Rectal smooth muscle tissue (tissue), 1 donor: ENCODE measurements at regions not wholly inside any gene's neighbourhood (a gene's known extent, or its start where the extent isn't known, plus 50 kb on each side); places are given as distances from the start of the nearest gene placed in this dataset.

ENCODE experiments used
- H3K27ac ChIP-seq: one replicate; pipeline ENCODE4 v1.7.0; 2013; ENCODE audit warnings: low read depth, low read length, inconsistent platforms
- H3K27me3 ChIP-seq: one replicate; pipeline ENCODE4 v1.7.0; 2013; ENCODE audit warnings: low read length; ENCODE audit not compliant: control insufficient read depth, insufficient read depth
- H3K36me3 ChIP-seq: one replicate; pipeline ENCODE4 v1.7.0; 2013; ENCODE audit warnings: low read length; ENCODE audit not compliant: control insufficient read depth, insufficient read depth
- H3K4me1 ChIP-seq: one replicate; pipeline ENCODE4 v1.7.0; 2013; ENCODE audit warnings: low read length; ENCODE audit not compliant: control insufficient read depth, insufficient read depth
- H3K4me3 ChIP-seq: one replicate; pipeline ENCODE4 v1.7.0; 2013; ENCODE audit warnings: low read length
- H3K9ac ChIP-seq: one replicate; pipeline ENCODE4 v1.7.0; 2013; ENCODE audit warnings: low read length

DNA sequence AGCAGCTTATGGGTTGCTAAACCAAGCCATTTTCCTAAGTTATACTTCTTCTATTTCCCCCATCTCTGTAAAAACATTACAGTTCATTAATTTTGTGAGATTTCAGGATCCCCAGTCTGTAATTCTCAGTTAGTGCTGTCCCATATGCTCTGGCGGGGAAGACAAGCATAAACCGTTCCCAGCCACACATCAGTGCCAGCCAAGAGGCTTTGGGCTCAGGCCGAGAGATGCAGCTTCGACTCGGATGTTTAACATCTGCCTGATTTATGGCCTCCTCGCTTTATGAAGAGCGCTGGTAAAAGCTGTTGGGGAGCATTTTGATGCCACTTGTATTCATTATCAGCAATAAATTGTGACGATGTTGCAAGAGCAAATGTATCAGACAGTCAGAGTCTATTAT lies 349.1 kb upstream of the CCDC196 start:
- Histone ChIP-seq H3K4me3 (no peak overlapping the region), H3K27me3 (no peaks in the 10 kb centered on the region), H3K9ac (no peak overlapping the region), H3K4me1 (no peaks in the 10 kb centered on the region), H3K27ac (no peak overlapping the region), H3K36me3 (no peaks in the 10 kb centered on the region)

DNA sequence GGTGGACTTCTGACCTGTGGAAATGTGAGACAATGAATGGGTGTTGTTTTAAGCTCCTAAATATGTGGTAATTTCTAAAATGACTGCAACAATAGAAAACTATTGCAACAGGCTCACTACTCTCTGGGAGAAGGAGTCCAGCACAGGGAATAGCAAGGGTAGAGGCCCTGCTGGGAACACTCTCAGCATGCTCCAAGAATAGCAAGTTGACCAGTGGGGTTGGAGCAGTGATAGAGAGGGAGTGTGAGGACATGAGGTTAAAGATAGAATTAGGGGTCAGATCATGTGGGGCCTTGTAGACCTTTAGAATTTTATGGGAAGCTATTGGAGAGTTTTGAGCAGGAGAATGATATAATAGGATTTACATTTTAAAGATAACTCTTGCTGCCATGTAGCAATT lies 346.7 kb upstream of the CCDC196 start:
- H3K27ac ChIP-seq: no peak overlapping the region
- no peaks in the 10 kb centered on the region for H3K27me3 ChIP-seq
- H3K4me1 ChIP-seq: no peaks in the 10 kb centered on the region
- no peak overlapping the region for H3K9ac ChIP-seq
- H3K36me3 ChIP-seq: no peaks in the 10 kb centered on the region
- H3K4me3 ChIP-seq: no peak overlapping the region

DNA sequence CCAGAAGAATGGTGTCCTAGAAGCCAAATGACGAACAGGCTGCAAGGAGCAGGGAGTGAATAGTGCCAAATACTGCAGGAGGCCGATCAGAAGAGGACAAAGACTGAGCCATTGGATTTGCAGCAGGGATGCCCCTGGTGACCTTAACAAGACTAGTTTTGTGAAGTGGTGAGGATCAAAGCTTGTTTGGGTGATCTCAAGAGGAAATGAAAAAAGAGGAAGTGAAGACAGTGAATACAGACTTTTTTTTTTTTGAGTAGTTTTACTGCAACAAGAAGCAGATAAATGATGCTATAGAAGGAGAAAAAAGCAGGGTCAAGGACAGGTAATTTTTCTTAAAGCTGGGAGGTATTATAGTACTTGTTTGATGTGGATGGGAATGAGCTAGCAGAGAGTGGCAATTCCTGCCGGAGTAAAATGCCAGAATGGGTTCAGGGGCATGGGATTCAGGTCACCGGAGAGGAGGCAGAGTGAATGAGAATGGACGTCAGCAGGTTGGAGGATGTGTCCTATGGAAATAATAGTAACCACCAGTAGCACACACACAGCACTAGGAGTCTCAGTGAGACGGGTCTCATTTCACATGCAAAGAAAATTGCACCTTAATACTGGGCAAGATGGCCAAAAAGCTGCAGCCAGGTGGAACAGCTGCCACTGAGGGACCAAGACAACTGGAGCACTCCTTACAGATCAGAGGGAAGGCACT lies 345.8 kb upstream of the CCDC196 start:
- H3K36me3 ChIP-seq: no peaks in the 10 kb centered on the region
- no peak overlapping the region for H3K27ac ChIP-seq
- no peaks in the 10 kb centered on the region for H3K4me1 ChIP-seq
- no peak overlapping the region for H3K9ac ChIP-seq
- H3K4me3 ChIP-seq: no peak overlapping the region
- no peaks in the 10 kb centered on the region for H3K27me3 ChIP-seq

DNA sequence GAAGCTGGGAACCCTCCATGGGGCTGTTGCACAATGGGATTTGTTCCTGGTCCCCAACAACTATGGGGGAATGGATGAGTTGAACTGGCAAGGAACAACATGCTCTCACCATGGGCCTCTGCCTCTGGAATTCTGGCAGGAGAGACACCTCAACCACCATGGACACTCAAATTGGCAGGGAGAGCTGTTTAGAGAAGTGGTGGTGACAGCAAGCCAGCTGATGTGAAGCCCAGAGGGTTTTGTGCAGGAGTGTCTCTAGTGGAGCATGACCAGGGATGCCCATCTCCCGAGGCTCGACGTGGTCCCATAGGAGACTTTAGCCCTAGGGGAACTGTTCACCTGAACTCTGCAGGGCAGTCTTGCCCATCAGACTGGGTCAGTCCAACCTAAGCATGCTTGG lies 345.2 kb upstream of the CCDC196 start:
- no peaks in the 10 kb centered on the region for H3K4me1 ChIP-seq
- H3K36me3 ChIP-seq: no peaks in the 10 kb centered on the region
- H3K27ac ChIP-seq: no peak overlapping the region
- no peaks in the 10 kb centered on the region for H3K27me3 ChIP-seq
- H3K9ac ChIP-seq: no peak overlapping the region
- H3K4me3 ChIP-seq: no peak overlapping the region

DNA sequence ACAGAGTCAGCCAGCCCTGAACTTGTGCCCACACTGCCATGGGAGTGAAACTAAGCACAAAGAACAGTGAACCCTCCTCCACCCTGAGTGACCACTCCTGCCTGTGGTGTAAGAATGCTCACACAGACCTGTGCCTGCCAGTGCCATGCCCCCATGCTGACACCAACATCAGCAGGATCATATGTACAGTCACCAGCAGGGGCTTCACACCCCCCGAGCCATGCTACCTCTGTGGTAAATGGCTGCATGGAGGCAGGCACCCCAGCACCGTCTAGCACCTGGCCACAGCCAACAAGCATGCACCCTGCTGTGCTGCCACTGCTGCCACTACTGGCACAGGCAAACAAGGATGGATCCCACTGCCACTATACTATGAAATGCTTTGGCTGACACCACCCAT lies 344.4 kb upstream of the CCDC196 start:
- Histone ChIP-seq H3K27ac (no peak overlapping the region), H3K27me3 (no peaks in the 10 kb centered on the region), H3K4me3 (no peak overlapping the region), H3K4me1 (no peaks in the 10 kb centered on the region), H3K9ac (no peak overlapping the region), H3K36me3 (no peaks in the 10 kb centered on the region)

DNA sequence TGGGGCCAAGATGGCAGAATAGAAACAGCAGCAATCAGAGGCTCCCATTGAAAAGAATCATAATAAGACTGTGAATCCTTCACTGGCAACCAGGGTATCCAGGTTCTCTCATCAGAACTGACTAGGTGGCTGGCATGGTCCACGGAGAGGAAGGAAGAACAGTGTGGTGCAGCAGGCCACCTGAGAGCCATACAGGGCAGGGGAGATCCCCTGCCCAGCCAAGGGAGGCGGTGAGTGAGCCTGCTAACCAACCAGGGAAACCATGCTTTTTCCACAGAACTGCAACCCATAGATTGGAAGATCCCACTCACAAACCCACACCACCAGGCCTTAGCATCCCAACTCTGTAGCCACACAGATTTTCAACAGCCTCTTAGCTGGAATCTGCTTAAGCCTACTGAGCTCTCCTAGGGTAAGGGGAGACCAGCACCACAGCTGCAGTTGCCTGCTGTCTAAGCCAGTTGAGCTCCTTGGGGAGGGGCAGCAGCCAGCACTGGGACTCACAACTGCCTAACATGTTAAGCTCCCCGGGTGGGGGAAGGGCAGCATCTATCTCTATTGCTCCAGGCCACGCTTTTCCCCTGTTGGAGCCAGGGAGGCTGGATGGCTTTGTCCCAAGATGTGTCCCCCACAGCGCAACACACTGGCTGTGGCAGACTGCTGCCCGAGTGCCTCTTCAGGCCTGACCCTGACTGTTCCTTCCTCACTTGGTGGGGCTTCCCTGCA lies 342.6 kb upstream of the CCDC196 start:
- no peak overlapping the region for H3K9ac ChIP-seq
- no peaks in the 10 kb centered on the region for H3K27me3 ChIP-seq
- no peak overlapping the region for H3K27ac ChIP-seq
- no peaks in the 10 kb centered on the region for H3K36me3 ChIP-seq
- H3K4me3 ChIP-seq: no peak overlapping the region
- H3K4me1 ChIP-seq: no peaks in the 10 kb centered on the region

DNA sequence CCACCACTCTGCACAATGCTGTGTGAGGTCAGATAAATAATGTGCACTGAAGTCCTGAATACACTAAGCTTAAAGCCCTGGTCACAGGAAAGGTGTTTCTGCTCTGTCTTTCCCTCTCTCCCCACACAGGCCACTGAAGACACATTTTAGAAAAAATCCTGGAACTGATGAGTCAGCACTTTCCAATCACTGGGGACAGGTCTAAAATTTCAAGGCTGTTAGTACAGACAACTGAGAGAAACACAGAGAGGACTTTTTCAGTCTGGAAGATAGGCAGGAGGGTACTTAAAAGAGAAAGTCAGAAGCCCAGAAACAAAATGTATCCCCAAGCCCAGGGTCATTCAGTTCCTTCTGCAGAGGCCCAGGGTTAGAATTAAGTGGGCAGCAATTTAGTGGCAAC lies 333.9 kb upstream of the CCDC196 start:
- Histone ChIP-seq H3K4me3 (no peak overlapping the region), H3K27me3 (no peaks in the 10 kb centered on the region), H3K36me3 (no peaks in the 10 kb centered on the region), H3K9ac (no peak overlapping the region), H3K4me1 (no peaks in the 10 kb centered on the region), H3K27ac (no peak overlapping the region)

DNA sequence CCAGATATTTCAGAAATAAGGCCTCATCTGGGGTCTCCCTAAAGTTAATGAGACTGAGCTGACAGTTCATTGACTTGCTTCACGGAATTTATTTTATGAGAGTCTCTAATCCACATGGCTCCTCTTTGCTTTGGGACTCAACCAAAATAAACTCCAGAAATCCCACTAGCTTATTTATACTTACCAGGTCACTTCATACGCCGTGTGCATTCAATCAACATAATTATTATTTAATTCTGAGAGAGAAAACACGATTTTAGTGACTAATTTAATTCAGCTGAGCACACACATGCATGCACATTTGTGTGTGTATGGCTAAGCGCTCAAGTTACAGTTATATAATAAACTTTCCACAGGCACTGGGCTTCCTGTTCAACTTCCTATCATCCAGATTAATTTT lies 333.4 kb upstream of the CCDC196 start:
- no peak overlapping the region for H3K27ac ChIP-seq
- no peaks in the 10 kb centered on the region for H3K36me3 ChIP-seq
- no peak overlapping the region for H3K4me3 ChIP-seq
- no peaks in the 10 kb centered on the region for H3K27me3 ChIP-seq
- H3K9ac ChIP-seq: no peak overlapping the region
- no peaks in the 10 kb centered on the region for H3K4me1 ChIP-seq

DNA sequence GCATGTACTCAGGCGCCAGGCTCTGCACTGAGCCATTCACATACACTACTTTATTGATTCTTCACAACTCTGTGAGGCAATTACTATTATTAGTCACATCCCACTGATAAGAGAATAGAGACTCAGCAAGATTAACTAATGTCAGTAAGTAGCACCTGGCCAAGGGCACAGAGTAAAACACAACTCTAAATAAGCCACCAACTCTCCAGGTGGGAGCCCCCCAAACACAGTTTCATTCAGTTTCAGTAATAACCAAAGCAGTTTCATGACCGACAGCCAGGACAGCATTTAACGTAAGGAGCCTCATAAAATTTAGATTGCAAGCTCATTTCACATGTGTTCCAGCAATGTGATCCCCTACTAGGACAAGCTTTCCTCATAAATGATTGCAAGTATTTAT lies 323.1 kb upstream of the CCDC196 start:
- Histone ChIP-seq H3K36me3 (no peaks in the 10 kb centered on the region), H3K9ac (no peak overlapping the region), H3K4me1 (no peaks in the 10 kb centered on the region), H3K27me3 (no peaks in the 10 kb centered on the region), H3K4me3 (no peak overlapping the region), H3K27ac (no peak overlapping the region)

DNA sequence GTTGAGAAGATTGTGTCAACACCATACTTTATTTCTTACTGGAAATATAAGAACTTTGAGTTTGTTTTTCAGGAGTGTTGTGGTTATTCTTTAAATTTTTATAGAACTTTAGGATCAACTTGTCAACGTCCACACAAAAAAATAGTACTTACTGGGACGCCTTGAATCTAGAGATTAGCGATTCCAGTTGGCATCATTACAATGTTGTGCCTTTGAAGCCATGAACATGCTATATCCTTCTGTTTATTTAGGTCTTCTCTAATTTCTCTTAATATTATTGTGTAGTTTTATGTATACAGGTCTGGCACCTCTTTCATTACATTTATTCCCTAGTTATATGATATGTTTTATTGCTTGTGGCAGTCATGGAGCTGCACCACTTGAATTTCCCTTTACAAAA lies 320.8 kb upstream of the CCDC196 start:
- no peak overlapping the region for H3K27ac ChIP-seq
- no peaks in the 10 kb centered on the region for H3K36me3 ChIP-seq
- H3K4me3 ChIP-seq: no peak overlapping the region
- H3K9ac ChIP-seq: no peak overlapping the region
- no peaks in the 10 kb centered on the region for H3K27me3 ChIP-seq
- H3K4me1 ChIP-seq: no peaks in the 10 kb centered on the region

DNA sequence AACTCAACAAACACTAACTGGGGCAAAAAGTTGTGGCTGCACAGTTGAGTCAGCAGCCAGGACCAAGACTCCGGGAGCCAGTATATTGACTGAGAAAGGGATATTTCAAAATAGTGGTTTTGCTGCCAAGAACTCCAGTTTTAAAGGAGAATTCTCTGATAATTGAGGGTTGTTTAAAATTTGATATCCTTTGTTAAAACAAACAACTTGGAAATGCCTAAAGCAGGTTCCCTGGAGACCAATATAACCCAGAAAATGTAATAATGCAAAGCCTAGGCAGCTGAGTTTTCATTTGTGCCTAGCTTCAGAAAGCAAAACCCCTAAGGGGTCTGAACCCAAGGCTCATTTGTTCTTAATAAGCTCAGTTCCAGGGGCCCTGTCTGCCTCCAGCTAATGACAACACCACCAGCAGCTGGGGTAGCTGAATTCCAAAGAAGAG lies 311.7 kb upstream of the CCDC196 start:
- no peaks in the 10 kb centered on the region for H3K27me3 ChIP-seq
- no peak overlapping the region for H3K9ac ChIP-seq
- no peak overlapping the region for H3K4me3 ChIP-seq
- no peak overlapping the region for H3K27ac ChIP-seq
- H3K4me1 ChIP-seq: no peaks in the 10 kb centered on the region
- H3K36me3 ChIP-seq: no peaks in the 10 kb centered on the region

DNA sequence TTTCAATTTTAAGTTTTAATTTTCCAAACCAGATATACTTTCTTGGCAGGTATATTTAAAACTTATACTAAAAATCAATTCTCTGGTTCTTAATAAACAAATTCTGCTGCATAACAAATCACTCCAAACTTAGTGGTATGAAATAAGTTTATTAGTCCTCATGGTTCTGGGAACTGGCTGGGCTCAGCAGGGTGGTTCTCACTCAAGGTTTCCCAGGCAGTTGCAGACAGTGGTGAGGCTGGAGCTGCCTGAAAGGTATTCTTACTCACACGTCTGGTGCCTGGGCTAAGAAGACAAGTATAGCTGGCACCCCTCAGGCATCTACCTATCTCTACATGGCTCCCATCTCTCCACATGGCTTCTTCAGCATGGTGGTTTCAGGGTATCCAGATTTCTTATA lies 308.2 kb upstream of the CCDC196 start:
- Histone ChIP-seq H3K9ac (no peak overlapping the region), H3K36me3 (no peaks in the 10 kb centered on the region), H3K27ac (no peak overlapping the region), H3K4me3 (no peak overlapping the region), H3K27me3 (no peaks in the 10 kb centered on the region), H3K4me1 (no peaks in the 10 kb centered on the region)

DNA sequence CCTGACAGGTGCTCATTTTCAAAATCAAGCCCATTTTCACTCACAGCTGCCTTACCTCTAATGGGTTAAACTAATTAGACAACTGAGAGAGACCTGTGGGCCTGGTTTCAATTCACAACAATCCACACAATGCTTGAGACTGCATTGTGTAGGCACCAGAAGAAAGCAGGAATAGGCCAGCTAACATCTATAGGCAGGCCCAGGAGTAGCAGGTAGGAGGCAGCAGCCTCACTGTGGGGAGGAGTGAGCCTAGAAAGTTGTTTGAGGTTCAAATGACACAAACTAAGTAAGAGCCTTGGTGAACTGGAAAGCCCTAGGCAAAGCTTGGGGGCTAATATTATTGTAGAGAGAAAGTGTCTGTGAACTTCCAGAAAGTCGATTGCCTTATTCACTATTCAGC lies 289.5 kb upstream of the CCDC196 start:
- no peak overlapping the region for H3K4me3 ChIP-seq
- no peak overlapping the region for H3K9ac ChIP-seq
- H3K27ac ChIP-seq: no peak overlapping the region
- H3K36me3 ChIP-seq: no peaks in the 10 kb centered on the region
- no peaks in the 10 kb centered on the region for H3K4me1 ChIP-seq
- no peaks in the 10 kb centered on the region for H3K27me3 ChIP-seq
